ENCODE measurements at regions not wholly inside any gene's neighbourhood (a gene's known extent, or its start where the extent isn't known, plus 50 kb on each side); places are given as distances from the start of the nearest gene placed in this dataset.
"Not testable (repeated sequence)": the region's sequence is repeated elsewhere in the genome, so short reads cannot be mapped to it uniquely, and the experiment has no call there.

DNA sequence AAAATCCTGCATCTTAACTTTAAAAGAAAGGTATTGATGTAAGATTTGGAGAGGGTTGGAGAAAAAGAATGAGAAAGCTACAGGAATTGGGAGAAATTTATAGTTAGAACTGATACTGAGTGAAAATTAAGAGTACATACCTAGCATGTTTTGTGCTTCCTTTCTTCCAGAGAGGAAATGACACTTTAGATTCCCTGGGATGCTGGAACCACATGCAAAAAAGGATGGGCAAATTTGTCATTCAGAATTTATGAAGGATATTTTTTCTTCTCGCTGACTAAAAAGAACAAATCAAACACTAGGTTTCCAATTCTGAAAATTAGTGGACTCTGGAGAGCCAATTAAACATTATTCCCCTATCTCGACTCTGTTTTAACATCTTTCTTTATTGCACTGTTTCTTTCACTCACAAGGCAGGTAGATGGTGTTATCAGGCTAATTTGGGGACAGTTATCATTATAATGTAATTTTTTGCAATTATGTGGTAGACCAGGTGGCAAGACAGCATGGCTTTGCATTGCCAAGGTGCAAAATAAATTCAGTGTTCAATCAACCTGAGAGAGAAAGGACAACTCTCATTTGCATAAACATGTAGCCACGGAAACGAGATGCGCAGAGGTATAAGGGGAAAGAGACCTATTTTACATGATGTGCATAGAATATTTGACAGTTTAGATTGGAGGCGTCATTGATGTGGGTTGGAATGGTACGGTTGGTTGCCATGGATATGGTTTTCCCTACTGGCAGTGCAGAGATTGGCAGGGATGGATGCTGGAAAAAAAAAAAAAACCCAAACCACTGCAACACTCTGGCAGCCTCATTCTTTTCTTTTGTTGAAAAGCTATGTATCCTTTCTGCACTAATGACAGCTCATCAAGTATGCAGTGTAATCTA is 320.4 kb upstream of the CCNH start:
- no peak for DNase-seq

DNA sequence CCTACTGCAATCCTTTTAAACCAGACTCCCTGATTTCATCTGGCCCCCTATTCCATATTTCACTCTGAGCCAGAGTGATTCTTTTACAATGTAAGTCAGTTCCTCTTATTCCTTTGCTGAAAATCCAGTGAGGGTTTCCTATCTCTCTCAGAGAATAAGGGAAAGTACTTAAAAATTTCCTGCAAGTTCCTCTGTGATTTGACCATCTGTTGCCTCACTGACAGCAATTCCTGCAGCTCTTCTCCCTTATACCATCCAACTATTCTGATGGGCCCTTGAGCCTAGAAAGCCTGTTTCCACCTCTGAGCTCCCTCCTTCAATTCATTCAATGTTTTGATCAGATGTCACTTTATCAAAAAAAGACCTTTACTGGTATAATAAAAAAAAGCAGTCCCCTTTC is 317.1 kb upstream of the CCNH start:
- no peak for DNase-seq

DNA sequence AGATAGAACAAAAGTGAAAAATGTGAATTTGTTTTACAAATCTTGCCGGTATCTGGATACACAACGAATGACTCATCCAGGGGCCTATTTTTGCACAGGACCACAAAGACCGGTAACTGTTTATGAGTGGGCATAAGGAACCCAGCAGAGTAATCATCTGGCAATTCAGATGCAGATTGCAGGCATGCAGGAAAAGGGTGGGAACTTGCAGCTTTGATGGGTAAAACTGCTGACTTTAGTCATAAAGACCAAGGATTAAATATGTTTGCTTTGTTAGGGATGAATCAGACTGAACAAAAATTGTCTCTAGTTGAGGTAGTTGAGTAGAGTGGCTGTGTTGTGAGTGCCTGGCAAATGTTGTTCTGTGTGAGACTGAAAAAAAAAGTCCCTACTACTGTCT is 309.6 kb upstream of the CCNH start:
- no peak for DNase-seq

DNA sequence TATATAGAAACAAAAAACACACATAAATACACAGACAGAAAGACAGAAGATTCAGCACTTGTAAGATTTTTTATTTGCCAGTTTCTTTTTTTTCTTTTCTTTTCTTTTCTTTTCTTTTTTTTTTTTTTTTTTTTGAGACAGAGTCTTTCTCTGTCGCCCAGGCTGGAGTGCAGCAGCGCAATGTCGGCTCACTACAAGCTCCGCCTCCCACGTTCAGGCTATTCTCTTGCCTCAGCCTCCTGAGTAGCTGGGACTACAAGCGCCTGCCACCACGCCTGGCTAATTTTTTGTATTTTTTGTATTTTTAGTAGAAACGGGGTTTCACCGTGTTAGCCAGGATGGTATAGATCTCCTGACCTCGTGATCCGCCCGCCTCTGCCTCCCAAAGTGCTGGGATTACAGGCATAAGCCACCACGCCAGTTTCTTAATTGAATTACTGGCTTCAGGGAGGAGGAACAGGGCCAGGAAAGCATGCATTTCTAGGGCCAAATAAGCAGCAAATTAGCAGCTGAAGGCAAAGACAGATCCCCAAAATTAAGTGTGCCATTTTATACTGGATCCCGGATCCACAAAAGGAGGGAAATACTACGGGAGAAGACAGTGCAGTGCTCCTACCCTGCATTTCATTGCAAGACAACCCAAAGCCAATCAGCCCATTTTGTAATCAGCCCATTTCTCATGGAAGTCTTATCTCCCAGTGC is 305.6 kb upstream of the CCNH start:
- DNase-seq: not testable (repeated sequence)

DNA sequence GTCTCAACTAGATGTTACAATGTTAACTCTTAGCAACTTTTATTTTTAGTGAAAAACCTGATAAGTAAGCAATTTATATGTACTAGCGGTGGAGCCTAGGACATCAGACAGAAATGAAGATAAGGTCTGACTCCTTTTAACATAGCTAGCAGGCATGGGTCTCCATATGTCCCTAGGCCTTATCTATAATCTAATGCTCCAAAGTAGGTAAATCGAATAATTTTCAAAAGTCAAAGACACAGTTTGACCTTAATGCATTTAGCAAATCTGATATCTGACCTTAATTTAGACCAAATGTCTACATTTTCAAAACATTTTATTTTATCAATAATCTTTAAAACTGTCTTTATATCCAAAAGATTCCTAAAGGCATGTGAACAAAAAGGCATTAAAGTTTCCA is 305.0 kb upstream of the CCNH start:
- DNase-seq: no peak

DNA sequence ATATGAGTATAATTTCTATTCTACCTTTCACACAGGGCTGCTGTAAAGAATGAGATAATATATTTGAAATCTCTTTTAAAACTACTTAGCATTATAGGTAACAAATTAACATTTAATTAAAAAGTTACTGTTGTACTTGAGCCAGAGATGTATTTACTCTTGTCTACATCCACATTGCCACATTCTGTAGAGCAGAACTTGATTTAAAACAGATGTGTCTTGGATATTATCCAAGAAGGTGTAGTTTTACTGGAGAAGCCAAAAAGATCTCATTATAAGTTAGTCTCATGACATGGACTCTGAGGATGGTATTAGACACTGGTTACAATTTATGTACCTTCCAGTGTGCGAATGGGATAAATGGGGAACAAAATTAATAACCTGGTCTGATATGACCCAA is 293.1 kb upstream of the CCNH start:
- no peak for DNase-seq

DNA sequence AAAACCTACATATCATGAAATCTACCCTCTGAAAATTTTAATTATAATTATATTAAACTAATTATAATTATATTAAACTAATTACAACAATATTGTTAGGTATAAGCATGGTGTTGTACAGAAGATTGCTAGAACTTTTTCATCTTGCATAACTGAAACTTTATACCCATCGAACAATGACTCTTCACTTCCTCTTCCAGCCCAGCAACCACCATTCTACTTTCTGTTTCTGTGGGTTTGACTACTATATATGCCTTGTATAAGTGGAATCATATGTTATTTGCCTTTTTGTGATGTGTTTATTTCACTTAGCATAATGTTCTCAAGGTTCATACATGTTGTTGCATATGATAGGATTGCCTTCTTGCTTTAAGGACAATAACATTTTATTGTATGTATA is 274.2 kb upstream of the CCNH start:
- DNase-seq: no peak

DNA sequence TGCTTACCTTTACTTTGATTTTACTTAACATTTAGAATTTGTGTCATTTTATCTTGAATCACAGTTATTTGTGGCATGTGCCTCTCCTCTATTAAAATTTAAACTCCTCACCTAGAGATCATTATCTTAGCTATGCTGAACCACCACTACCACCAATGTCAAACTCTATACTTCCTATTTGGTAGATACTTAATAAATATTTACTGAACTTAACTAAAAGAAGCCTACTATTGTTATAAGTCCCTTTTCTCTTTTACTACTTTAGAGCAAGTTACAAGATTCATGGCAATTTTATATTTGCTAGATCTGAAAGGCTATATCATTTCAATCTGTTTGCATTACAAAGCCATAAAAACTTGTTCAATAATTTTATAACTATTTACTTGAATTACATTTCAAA is 273.3 kb upstream of the CCNH start:
- DNase-seq: no peak

DNA sequence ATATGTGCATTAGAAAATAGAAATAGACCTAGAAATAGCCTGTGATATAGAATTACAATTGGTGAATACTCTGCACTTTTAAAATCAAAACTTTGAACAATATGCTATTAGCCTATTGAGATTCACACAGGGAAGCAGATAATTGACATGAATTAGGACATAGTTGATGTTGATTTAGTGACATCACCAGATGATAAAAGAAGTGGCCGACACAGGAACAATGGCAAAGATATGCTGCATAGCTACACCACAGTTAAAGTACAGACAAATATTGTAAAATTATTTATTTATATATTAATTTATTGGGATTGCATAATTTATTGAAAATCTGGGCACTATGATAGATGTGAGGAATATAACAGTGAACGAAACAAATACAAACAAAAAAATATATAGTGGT is 261.5 kb upstream of the CCNH start:
- DNase-seq: no peak

DNA sequence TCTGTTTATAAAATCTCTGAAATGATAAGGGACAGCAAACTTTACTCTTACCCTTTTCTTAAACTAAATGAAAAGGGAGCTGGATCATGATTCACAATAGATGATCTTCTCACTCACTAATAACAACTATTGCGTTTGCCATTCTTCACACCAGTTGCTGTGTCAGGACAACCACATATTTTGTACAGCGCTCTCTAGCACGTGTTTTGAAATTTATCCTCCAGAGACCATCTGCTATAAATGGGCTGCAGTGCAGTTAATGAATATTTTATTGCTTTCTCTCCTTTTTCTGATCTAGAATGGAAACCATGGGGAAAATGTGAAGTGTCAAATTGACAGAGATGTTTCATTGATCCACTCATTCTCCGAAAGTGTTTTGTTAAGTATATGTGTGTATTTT is 258.4 kb upstream of the CCNH start:
- DNase-seq: no peak

DNA sequence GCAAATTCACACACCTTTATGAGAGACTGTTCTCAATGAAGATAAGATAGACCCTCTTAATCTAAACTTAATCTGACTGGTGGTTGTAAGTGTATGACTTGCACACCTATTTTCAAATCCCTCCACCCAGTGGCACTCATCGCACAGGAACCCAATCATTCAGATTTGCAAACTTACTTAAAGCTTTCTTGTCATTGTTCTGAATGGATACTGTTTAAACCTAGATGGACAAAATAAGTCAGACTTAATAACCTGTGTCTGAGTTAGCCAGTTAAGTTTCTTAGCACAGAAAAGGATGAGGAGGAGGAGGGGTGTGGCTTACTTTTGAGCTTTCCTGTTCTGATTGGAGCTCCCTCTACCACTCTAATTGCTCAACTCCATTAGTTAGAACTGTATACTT is 252.4 kb upstream of the CCNH start:
- no peak for DNase-seq

DNA sequence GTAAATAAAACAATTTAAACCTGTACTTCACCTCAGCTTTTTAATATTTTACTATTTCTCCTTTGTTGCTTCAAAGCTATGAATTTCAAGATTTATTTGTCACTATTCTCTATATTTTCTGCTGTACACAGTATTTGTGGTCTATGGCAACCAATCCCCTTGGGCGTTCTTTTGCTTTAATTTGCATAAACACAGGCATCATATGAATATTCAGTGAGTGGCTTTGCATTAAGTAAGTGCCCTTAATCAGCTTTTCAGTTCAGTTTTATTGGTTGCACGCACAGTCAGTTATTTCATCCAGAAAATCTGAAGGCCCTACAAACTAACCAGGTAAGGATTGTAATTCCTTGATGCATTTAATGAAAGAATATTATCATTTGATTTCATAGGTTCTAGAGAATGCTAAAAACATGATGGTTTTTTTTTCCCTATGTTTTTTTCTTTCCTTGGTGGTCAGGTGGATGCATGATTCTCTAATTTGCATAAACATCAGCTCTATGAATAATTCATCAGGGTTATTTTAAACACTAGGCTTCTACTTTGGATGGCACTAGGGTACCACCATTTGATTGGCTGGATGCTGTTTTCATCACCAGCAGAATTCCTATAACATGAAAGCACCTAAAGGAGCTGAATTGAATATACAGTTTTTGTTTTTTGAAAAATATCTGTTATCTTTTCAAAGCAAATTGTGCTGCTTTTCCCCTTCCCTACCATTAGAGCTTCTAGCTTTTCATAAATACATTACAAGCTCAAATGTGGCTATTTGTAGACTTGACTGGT is 249.2 kb upstream of the CCNH start:
- DNase-seq: no peak

DNA sequence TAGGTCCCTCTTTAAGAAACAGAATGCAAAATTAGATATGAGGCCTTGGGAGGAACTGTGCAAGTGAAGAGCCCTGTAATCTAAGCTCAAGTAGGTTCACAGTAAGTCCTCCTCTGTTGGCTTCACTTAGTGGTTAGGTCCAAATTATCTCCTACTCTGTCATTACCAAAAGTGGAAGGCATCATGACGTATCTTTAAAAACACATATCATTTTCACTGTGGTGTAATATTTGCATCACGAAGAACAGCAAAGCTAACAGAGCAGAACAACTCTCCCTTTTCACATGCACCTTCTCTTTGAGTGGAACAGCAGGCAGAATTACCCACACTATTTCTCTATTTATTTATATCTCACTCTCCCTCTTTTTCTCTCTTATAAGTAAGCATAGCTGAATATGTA is 240.5 kb upstream of the CCNH start:
- DNase-seq: no peak

DNA sequence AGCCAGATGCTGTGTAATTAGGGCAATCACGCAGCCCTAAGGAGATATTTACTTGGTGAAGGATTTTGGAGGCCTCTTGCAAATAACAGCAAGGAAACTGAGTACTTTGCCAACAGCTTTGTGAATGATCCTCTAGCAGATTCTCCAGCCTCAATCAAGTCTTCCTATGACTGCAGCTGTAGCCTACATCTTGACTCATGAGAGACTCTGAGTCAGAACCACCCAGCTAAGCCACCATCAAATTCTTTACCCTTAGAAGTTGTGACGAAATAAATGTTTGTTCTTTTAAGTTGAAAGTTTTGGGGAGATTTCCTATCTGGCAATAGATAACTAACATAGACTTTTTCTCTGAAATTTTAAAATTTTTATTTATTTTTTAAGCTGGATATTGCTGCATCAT is 237.6 kb upstream of the CCNH start:
- no peak for DNase-seq

DNA sequence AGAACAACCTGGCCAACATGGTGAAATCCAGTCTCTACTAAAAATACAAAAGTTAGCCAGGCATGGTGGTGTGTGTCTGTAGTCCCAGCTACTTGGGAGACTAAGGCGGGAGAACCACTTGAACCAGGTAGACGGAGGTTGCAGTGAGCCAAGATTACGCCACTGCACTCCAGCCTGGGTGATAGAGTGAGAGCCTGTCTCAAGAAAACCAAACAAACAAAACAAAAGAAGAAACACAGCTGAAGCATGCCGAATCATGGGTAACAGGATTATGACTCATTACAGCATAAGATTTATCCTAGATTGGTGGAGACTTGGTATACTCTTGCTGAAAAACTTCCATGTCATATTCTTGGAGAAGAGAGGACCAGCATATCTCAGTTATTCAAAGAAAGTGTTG is 236.7 kb upstream of the CCNH start:
- no peak for DNase-seq

DNA sequence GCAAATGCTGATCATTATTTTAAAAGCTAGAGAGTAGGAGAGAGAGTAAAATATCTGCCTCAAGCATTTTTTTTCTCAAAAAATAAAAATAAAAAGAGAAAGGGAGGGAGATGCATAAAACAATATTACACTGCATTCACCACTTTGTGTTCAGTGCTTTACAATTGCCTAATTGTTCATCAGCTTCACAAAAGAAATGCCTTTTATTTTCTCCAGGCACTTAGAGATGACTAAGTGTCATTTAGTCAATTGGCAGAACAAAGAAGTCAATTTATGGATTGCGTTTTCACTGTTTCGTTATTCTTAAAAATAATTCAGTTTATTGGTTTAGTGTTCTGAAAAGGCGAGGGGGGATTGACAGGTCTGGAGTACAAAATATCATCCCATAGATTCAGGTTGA is 232.5 kb upstream of the CCNH start:
- no peak for DNase-seq

DNA sequence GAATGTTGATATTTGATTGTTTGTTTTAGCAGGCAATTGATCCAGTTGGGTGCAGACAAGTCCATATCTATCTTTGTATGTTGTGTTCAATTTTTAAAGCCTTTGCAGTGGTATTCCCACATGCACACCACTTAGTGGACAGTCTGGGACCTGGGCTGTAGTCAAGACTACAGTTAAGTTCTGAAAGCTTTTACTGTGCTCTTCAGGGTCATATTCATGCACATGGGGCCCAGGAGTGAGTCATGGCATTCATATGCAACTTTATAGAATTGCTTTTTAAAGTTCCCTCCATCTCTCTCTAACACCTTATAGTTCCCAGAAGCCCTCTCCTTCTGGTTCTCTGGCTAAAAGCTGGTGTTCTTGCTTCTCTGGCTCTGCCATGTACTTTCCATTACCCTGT is 228.2 kb upstream of the CCNH start:
- DNase-seq: no peak

DNA sequence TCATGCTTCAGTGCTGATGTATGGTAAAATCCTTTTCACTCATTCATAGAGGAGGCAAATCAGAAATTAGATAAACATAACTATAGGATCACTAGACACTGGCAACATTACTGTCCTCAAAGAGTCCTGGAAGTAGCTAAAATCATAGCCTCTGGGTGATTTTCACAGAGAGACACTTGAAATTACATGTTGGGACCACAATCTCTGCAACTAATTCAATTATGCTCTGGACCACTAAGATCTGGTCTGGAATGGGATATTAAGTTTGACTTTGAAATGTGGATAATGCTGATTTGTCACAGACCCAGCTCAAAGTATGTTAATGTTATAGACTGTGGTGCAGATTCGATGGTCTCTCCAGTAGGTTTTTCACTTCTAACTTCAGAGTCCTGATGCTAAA is 214.6 kb upstream of the CCNH start:
- no peak for DNase-seq

DNA sequence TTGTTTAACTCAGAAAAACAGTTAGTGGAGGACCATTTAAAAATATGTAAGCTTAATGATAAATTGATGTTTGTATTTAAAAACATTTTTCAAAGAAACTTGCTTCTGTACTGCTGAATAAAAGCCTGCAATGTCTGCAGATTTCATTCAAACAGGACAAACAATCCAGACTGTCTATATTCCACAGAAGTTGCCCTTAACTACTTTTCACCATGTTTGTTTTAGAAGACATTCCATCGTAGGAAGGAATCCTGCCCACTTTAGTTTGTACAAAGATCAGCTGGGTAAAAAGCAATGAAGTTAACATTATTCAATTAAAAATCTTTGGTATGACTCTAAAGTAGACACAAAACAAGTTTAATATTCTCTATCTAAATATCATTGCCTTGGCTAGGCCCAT is 195.7 kb upstream of the CCNH start:
- DNase-seq: no peak

DNA sequence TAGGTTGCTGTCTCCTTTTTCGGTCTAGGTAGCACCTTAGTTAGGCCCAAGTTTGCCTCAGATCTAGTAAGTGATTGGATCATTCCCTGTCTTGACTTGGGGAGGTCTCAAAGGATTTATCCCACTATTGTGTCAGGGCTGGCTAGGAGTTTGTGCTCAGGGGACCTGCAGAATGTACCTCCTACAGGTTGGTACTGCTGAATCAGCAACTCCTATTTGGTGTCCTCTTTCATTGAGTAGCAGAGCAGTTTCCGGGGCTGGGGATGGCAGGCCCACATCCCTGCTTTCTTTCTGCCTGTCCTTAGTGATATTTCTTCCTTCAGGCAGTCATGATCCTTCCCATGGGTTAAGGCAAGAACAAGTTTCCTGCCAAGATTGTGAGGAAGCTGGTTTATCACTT is 192.9 kb upstream of the CCNH start:
- no peak for DNase-seq

DNA sequence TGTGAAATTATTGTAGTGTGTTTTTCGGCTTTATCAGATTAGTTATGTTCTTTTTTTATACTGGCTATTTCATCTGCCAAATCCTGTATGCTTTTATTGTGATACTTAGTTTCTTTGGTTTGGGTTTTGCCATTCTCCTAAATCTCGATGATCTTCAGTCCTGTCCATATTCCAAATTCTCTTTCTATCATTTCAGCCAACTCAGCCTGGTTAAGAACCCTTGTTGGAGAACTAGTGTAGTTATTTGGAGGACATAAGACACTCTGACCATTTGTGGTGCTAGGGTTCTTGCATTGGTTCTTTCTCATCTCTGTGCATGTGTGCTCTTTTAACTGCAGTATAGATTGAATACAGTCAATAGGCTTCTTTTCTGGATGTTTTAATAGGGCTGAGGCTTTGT is 187.0 kb upstream of the CCNH start:
- DNase-seq: no peak

DNA sequence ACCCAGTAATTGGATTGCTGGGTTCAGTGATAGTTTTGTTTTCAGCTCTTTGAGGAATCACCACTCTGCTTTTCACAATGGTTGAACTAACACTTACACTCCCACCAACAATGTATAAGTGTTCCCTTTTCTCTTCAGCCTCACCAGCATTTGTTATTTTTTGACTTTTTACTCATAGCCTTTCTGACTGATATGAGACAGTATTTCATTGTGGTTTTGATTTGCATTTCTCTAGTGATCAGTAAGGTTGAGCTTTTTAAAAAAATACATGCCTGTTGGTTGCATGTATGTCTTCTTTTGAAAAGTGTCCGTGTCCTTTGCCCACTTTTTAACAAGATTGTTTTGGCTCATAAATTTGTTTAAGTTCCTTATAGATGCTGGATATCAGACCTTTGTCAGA is 185.7 kb upstream of the CCNH start:
- DNase-seq: no peak

DNA sequence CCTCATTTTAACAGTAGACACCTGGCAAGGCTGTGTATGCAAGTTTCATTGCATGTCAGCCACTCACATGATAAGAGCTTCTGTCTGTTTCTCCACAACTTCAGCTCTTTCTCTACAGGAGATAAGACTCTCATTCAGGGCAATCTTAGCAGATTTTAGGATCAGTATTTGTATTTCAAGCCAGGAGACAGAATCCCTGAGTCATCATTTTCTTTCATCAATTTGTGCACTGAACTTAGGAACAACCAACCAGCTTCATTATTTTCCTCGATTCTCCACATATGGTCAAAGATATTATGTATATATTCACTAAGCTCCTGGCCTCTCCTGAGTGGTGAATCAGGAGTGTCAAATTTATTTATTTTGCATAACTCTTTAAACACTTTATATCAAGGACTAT is 181.8 kb upstream of the CCNH start:
- no peak for DNase-seq

DNA sequence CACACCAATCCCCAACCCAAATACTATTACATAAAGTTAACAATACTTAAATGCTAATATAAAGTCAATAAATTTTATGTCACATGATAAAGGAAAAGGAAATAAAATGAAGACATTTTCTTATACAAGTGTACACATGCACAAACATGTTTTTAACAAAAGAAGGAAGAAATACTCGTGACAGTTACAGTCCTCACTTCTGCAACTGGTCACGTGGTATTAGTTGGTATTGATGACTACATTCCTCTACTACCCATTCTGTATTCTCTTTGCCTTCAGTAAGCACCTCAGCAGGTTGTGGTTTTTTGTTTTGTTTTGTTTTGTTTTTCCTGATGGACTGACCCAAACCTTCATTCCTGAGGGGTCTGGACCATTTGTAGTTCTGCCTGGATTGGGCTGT is 176.9 kb upstream of the CCNH start:
- DNase-seq: no peak
